GM12872 (cell line): ENCODE measurements at regions not wholly inside any gene's neighbourhood (a gene's known extent, or its start where the extent isn't known, plus 50 kb on each side); places are given as distances from the start of the nearest gene placed in this dataset.

ENCODE experiments used
- CTCF ChIP-seq: IDR thresholded peaks from 3 replicates; pipeline ENCODE4 v1.5.1; 2011; ENCODE audit warnings: low read depth, mild to moderate bottlenecking, low read length, moderate library complexity; ENCODE audit not compliant: insufficient read depth

- no peak for TF ChIP-seq CTCF
Measured at GRCh38 chr1:217214551-217214950, 416.3 kb downstream of the GPATCH2 start.

GRCh38 chr1:217211486-217211885 lies 419.4 kb downstream of the GPATCH2 start:
- no peak for TF ChIP-seq CTCF

GRCh38 chr1:217205578-217205977 lies 425.3 kb downstream of the GPATCH2 start:
- no peak for TF ChIP-seq CTCF

GRCh38 chr1:217196616-217197015 lies 434.3 kb downstream of the GPATCH2 start:
- TF ChIP-seq CTCF, result no peak

GRCh38 chr1:217193151-217193550 lies 437.7 kb downstream of the GPATCH2 start:
- no peak for TF ChIP-seq CTCF

- TF ChIP-seq CTCF, result no peak
Measured at GRCh38 chr1:217191441-217191840, 439.4 kb downstream of the GPATCH2 start.

- no peak for TF ChIP-seq CTCF
Measured at GRCh38 chr1:217190359-217190758, 440.5 kb downstream of the GPATCH2 start.

GRCh38 chr1:217189362-217189761 lies 441.5 kb downstream of the GPATCH2 start:
- TF ChIP-seq CTCF, result no peak
